Hepatic stellate cell (primary cell): ENCODE measurements at regions not wholly inside any gene's neighbourhood (a gene's known extent, or its start where the extent isn't known, plus 50 kb on each side); places are given as distances from the start of the nearest gene placed in this dataset.

Experiments used
- DNase-seq: peaks from one replicate; pipeline ENCODE4 v3.0.0; 2011; ENCODE audit warnings: low spot score

- DNase-seq, result no peak
Observed at GRCh38 chr15:62578960-62579359, 413.9 kb upstream of the C2CD4B start.

GRCh38 chr15:62579842-62580241, 414.8 kb upstream of the C2CD4B start:
- no peak for DNase-seq

GRCh38 chr15:62582580-62582979, 417.5 kb upstream of the C2CD4B start:
- DNase-seq, result no peak

GRCh38 chr15:62584301-62585235, 419.5 kb upstream of the C2CD4B start:
- DNase-seq, result no peak

GRCh38 chr15:62588938-62589670, 424.0 kb upstream of the C2CD4B start:
- peak; percentile 31 for DNase-seq

GRCh38 chr15:62591842-62592838, 427.1 kb upstream of the C2CD4B start:
- DNase-seq, result no peak

GRCh38 chr15:62592920-62593319, 427.8 kb upstream of the C2CD4B start:
- DNase-seq, result no peak

- DNase-seq, result no peak
Observed at GRCh38 chr15:62593681-62594399, 428.8 kb upstream of the C2CD4B start.

- DNase-seq, result no peak
Observed at GRCh38 chr15:62598217-62598616, 433.1 kb upstream of the C2CD4B start.

GRCh38 chr15:62599791-62600777, 435.0 kb upstream of the C2CD4B start:
- DNase-seq, result no peak

- DNase-seq, result no peak
Observed at GRCh38 chr15:62601777-62602545, 436.9 kb upstream of the C2CD4B start.

- DNase-seq, result no peak
Observed at GRCh38 chr15:62603742-62604141, 438.7 kb upstream of the C2CD4B start.

GRCh38 chr15:62605282-62605681, 437.3 kb upstream of the TPM1 start:
- DNase-seq, result no peak

GRCh38 chr15:62606376-62607113, 436.0 kb upstream of the TPM1 start:
- peak; percentile 93 for DNase-seq

- no peak for DNase-seq
Observed at GRCh38 chr15:62607114-62607462, 435.5 kb upstream of the TPM1 start.

- no peak for DNase-seq
Observed at GRCh38 chr15:62607643-62608042, 434.9 kb upstream of the TPM1 start.

- DNase-seq, result no peak
Observed at GRCh38 chr15:62608369-62608768, 434.2 kb upstream of the TPM1 start.

GRCh38 chr15:62610265-62610869, 432.2 kb upstream of the TPM1 start:
- DNase-seq, result no peak
